Amniotic stem cell (primary cell): ENCODE measurements at regions not wholly inside any gene's neighbourhood (a gene's known extent, or its start where the extent isn't known, plus 50 kb on each side); places are given as distances from the start of the nearest gene placed in this dataset.
A peak's percentile ranks its signal among the peaks of the same experiment; 100 is the strongest.
"Not testable (repeated sequence)": the region's sequence is repeated elsewhere in the genome, so short reads cannot be mapped to it uniquely, and the experiment has no call there.

Experiments
- DNase-seq: peaks from one replicate; lab custom pipeline; 2025; lab: John Stamatoyannopoulos, UW

GRCh38 chr2:34188464-34189303, 589.6 kb upstream of the FAM98A start:
- DNase-seq = no peak

GRCh38 chr2:34179511-34179910, 580.4 kb upstream of the FAM98A start:
- DNase-seq = no peak

GRCh38 chr2:34178482-34178881, 579.4 kb upstream of the FAM98A start:
- DNase-seq = no peak

- no peak for DNase-seq
Measured at GRCh38 chr2:34176693-34177092, 577.6 kb upstream of the FAM98A start.

- no peak for DNase-seq
Measured at GRCh38 chr2:34174506-34174905, 575.4 kb upstream of the FAM98A start.

GRCh38 chr2:34162231-34162630, 563.1 kb upstream of the FAM98A start:
- no peak for DNase-seq

GRCh38 chr2:34161549-34161948, 562.5 kb upstream of the FAM98A start:
- no peak for DNase-seq

GRCh38 chr2:34159901-34160300, 560.8 kb upstream of the FAM98A start:
- DNase-seq = no peak

- no peak for DNase-seq
Measured at GRCh38 chr2:34153484-34153883, 554.4 kb upstream of the FAM98A start.

- DNase-seq = no peak
Measured at GRCh38 chr2:34147780-34148179, 548.7 kb upstream of the FAM98A start.

- DNase-seq = no peak
Measured at GRCh38 chr2:34143149-34143548, 544.0 kb upstream of the FAM98A start.

- DNase-seq = not testable (repeated sequence)
Measured at GRCh38 chr2:34142531-34143008, 543.5 kb upstream of the FAM98A start.

- DNase-seq = not testable (repeated sequence)
Measured at GRCh38 chr2:34133065-34133464, 534.0 kb upstream of the FAM98A start.

- no peak for DNase-seq
Measured at GRCh38 chr2:34126279-34126678, 527.2 kb upstream of the FAM98A start.

- DNase-seq = no peak
Measured at GRCh38 chr2:34123996-34124785, 525.1 kb upstream of the FAM98A start.

GRCh38 chr2:34121076-34121475, 522.0 kb upstream of the FAM98A start:
- no peak for DNase-seq

- DNase-seq = no peak
Measured at GRCh38 chr2:34115076-34115475, 516.0 kb upstream of the FAM98A start.

- DNase-seq = no peak
Measured at GRCh38 chr2:34112161-34112560, 513.1 kb upstream of the FAM98A start.

GRCh38 chr2:34110392-34110791, 511.3 kb upstream of the FAM98A start:
- no peak for DNase-seq

- DNase-seq = no peak
Measured at GRCh38 chr2:34107811-34108210, 508.7 kb upstream of the FAM98A start.

- DNase-seq = peak; percentile 73
Measured at GRCh38 chr2:34105006-34105767, 506.1 kb upstream of the FAM98A start.

- DNase-seq = no peak
Measured at GRCh38 chr2:34104601-34105000, 505.5 kb upstream of the FAM98A start.
